DMS53 treated with DMSO at 0.1 percent for 48 hours (cell line): ENCODE measurements at regions not wholly inside any gene's neighbourhood (a gene's known extent, or its start where the extent isn't known, plus 50 kb on each side); places are given as distances from the start of the nearest gene placed in this dataset.

Experiments used
- DNase-seq: peaks from one replicate; lab custom pipeline; 2025; ENCODE audit not compliant: unreplicated experiment; lab: John Stamatoyannopoulos, UW

- DNase-seq: no peak
Measured at GRCh38 chr1:101290922-101291561, 54.2 kb downstream of the S1PR1 start.

GRCh38 chr1:101291562-101292380 lies 55.0 kb downstream of the S1PR1 start:
- DNase-seq: peak; percentile 25

GRCh38 chr1:101293461-101294051 lies 56.7 kb downstream of the S1PR1 start:
- no peak for DNase-seq

GRCh38 chr1:101295209-101295608 lies 58.4 kb downstream of the S1PR1 start:
- DNase-seq: no peak

GRCh38 chr1:101298663-101299062 lies 61.8 kb downstream of the S1PR1 start:
- no peak for DNase-seq

GRCh38 chr1:101299141-101299540 lies 62.3 kb downstream of the S1PR1 start:
- DNase-seq: no peak

- DNase-seq: no peak
Measured at GRCh38 chr1:101299710-101300109, 62.9 kb downstream of the S1PR1 start.

GRCh38 chr1:101300916-101301315 lies 64.1 kb downstream of the S1PR1 start:
- no peak for DNase-seq

- DNase-seq: no peak
Measured at GRCh38 chr1:101301446-101302057, 64.7 kb downstream of the S1PR1 start.

GRCh38 chr1:101302831-101303511 lies 66.2 kb downstream of the S1PR1 start:
- DNase-seq: no peak

GRCh38 chr1:101307985-101308689 lies 71.3 kb downstream of the S1PR1 start:
- no peak for DNase-seq

- no peak for DNase-seq
Measured at GRCh38 chr1:101308935-101309333, 72.1 kb downstream of the S1PR1 start.

GRCh38 chr1:101309334-101310311 lies 72.8 kb downstream of the S1PR1 start:
- DNase-seq: peak; percentile 88

- no peak for DNase-seq
Measured at GRCh38 chr1:101310506-101310905, 73.7 kb downstream of the S1PR1 start.

- no peak for DNase-seq
Measured at GRCh38 chr1:101311146-101311920, 74.5 kb downstream of the S1PR1 start.

- DNase-seq: no peak
Measured at GRCh38 chr1:101312147-101312546, 75.3 kb downstream of the S1PR1 start.

GRCh38 chr1:101313356-101313755 lies 76.5 kb downstream of the S1PR1 start:
- DNase-seq: no peak

GRCh38 chr1:101314244-101314643 lies 77.4 kb downstream of the S1PR1 start:
- DNase-seq: peak; percentile 18

- DNase-seq: no peak
Measured at GRCh38 chr1:101316256-101316655, 79.4 kb downstream of the S1PR1 start.
